PFSK-1 (cell line): ENCODE measurements at regions not wholly inside any gene's neighbourhood (a gene's known extent, or its start where the extent isn't known, plus 50 kb on each side); places are given as distances from the start of the nearest gene placed in this dataset.

Experiments used
- POLR2AphosphoS5 ChIP-seq: IDR thresholded peaks from 2 replicates; pipeline ENCODE4 v1.6.1; 2012; ENCODE audit warnings: low read depth, mild to moderate bottlenecking, control low read depth, low read length, moderate library complexity
- REST ChIP-seq, 2 experiments: IDR thresholded peaks; 2 replicates each; pipeline versions ENCODE4 v1.6.1 to v1.8.0; 2011 to 2012; ENCODE audit warnings: low read depth in 2 of 2, low read length in 2 of 2, control low read depth in 1 of 2, inconsistent platforms in 1 of 2, mild to moderate bottlenecking in 1 of 2, moderate library complexity in 1 of 2; ENCODE audit not compliant: insufficient read depth in 1 of 2
- SIN3A ChIP-seq: IDR thresholded peaks from 2 replicates; pipeline ENCODE4 v1.6.1; 2012; ENCODE audit warnings: mild to moderate bottlenecking, low read length, moderate library complexity, borderline replicate concordance; ENCODE audit not compliant: insufficient read depth
- TAF1 ChIP-seq: IDR thresholded peaks from 2 replicates; pipeline ENCODE4 v1.6.1; 2012; ENCODE audit warnings: low read length, control low read depth, borderline replicate concordance; ENCODE audit not compliant: insufficient read depth

GRCh38 chr2:84317135-84317534 is 141.9 kb downstream of the SUCLG1 start:
- TF ChIP-seq TAF1 (no peak), POLR2AphosphoS5 (no peak), REST (IDR thresholded peaks at IDR 0.05; ENCODE audit: insufficient read depth in 1 of 2, low read depth in 2 of 2, low read length in 2 of 2) (no peak), SIN3A (no peak)
